K562 (cell line): ENCODE measurements at regions not wholly inside any gene's neighbourhood (a gene's known extent, or its start where the extent isn't known, plus 50 kb on each side); places are given as distances from the start of the nearest gene placed in this dataset.

Experiments
- ATAC-seq: fragments of 200-7000 bp; cut with Tn5 transposase; 3 replicates; pipeline ENCODE4 v1.9.1; 2020; ENCODE audit warnings: moderate library complexity
- BruUV-seq: library from RNA; stranded (reverse); fragments of 400-500 nt; replicated peaks from 2 replicates; lab custom pipeline; 2021; lab: Mats Ljungman, UMichigan
- CTCF ChIA-PET: fragments of 300-600 bp; formaldehyde crosslinking; extraction: SDS; loops from one replicate; lab custom pipeline; 2021; ENCODE audit warnings: low intra/inter-chr PET ratio; lab: Yijun Ruan, JAX
- POLR2A ChIA-PET: fragments of 300-600, 350-650 bp; sonication (Branson Sonifier 250); formaldehyde crosslinking; extraction: SDS; loops from one replicate; lab custom pipeline; 2021; ENCODE audit warnings: antibody characterized with exemption, inconsistent platforms; lab: Yijun Ruan, JAX
- DNase-seq, 4 experiments: peaks; one replicate each; pipeline versions ENCODE4 v3.0.0 to v3.0.0-alpha.2; 2011 to 2018; ENCODE audit warnings: low spot score in 3 of 4, mixed read lengths in 3 of 4; ENCODE audit errors: extremely low read depth in 1 of 4
- FAIRE-seq: peaks from 2 replicates; lab custom pipeline; 2011; peaks lifted over from hg19 to GRCh38; lab: Jason Lieb, UNC
- H2AFZ ChIP-seq: 2 replicates; pipeline ENCODE4 v1.6.0; 2011; ENCODE audit warnings: low read depth, low read length, control low read depth, inconsistent platforms
- H3K27ac ChIP-seq: fragments of 200-600 bp; 3 replicates; pipeline ENCODE4 v1.8.0; 2011; ENCODE audit warnings: low read depth, mild to moderate bottlenecking, control low read depth, inconsistent platforms, low read length, moderate library complexity, mixed read lengths; ENCODE audit errors: extremely low read depth
- H3K27me3 ChIP-seq, 2 experiments: fragments of 300-600 bp in 1 of 2; 2 replicates in 1 of 2; 3 replicates in 1 of 2; pipeline versions ENCODE4 v1.6.0 to v1.8.0; 2011; ENCODE audit warnings: inconsistent platforms in 2 of 2, low read length in 2 of 2, mild to moderate bottlenecking in 1 of 2, mixed read lengths in 1 of 2, moderate library complexity in 1 of 2; ENCODE audit not compliant: control insufficient read depth in 2 of 2, insufficient read depth in 2 of 2
- H3K36me3 ChIP-seq: fragments of 300-600 bp; 3 replicates; pipeline ENCODE4 v1.8.0; 2011; ENCODE audit warnings: mild to moderate bottlenecking, low read length, inconsistent platforms; ENCODE audit not compliant: control insufficient read depth, insufficient read depth
- H3K4me1 ChIP-seq, 2 experiments: fragments of 200-600 bp in 1 of 2; replicated peaks in 1 of 2; 2 replicates in 1 of 2; 3 replicates in 1 of 2; pipeline versions ENCODE4 v1.5.1 to v1.8.0; 2011; ENCODE audit warnings: inconsistent platforms in 2 of 2, low read length in 2 of 2, mild to moderate bottlenecking in 1 of 2, mixed read lengths in 1 of 2, moderate library complexity in 1 of 2; ENCODE audit not compliant: control insufficient read depth in 2 of 2, insufficient read depth in 2 of 2
- H3K4me2 ChIP-seq: 2 replicates; pipeline ENCODE4 v1.6.1; 2011; ENCODE audit warnings: low read length, control low read depth, inconsistent platforms, mixed read lengths; ENCODE audit not compliant: insufficient read depth
- H3K4me3 ChIP-seq: fragments of 200-600 bp; sonication (generic), shearing (Covaris generic); 2 replicates; pipeline ENCODE4 v1.5.1; 2016; ENCODE audit warnings: control low read depth, inconsistent platforms
- H3K79me2 ChIP-seq: fragments of 200-600 bp; 3 replicates; pipeline ENCODE4 v1.8.0; 2011; ENCODE audit warnings: low read length, inconsistent platforms; ENCODE audit not compliant: control insufficient read depth, insufficient read depth
- H3K9ac ChIP-seq, 2 experiments: 2 replicates each; pipeline versions ENCODE4 v1.6.0 to v1.6.1; 2011; ENCODE audit warnings: low read depth in 2 of 2, low read length in 2 of 2, control low read depth in 1 of 2, inconsistent platforms in 1 of 2, mild to moderate bottlenecking in 1 of 2, mixed read lengths in 1 of 2; ENCODE audit not compliant: insufficient read depth in 1 of 2
- H3K9me1 ChIP-seq: one replicate; pipeline ENCODE4 v1.6.0; 2011; ENCODE audit warnings: inconsistent platforms, mild to moderate bottlenecking, low read length, moderate library complexity; ENCODE audit not compliant: control insufficient read depth, insufficient read depth
- H3K9me3 ChIP-seq: replicated peaks from 2 replicates; pipeline ENCODE4 v1.5.1; 2011; ENCODE audit warnings: low read depth, low read length, inconsistent platforms; ENCODE audit not compliant: control insufficient read depth, insufficient read depth
- H4K20me1 ChIP-seq: replicated peaks from 2 replicates; pipeline ENCODE4 v1.6.1; 2011; ENCODE audit warnings: low read length, inconsistent platforms, mixed read lengths; ENCODE audit not compliant: control insufficient read depth, insufficient read depth
- CC2D1A ChIP-seq: fragments of 450-650 bp; IDR thresholded peaks from 2 replicates; pipeline ENCODE4 v1.6.1; 2017; ENCODE audit warnings: mild to moderate bottlenecking
- HOXB6 ChIP-seq: fragments of 250-450 bp; sonication (Bioruptor Pico); IDR thresholded peaks from 2 replicates; pipeline ENCODE4 v1.5.1; 2022; ENCODE audit warnings: mild to moderate bottlenecking, borderline replicate concordance
- ZNF174 ChIP-seq: fragments of 250-450 bp; sonication (Bioruptor Pico); IDR thresholded peaks from 2 replicates; pipeline ENCODE4 v1.4.0; 2020; ENCODE audit warnings: mild to moderate bottlenecking
- WGBS: fragments of 100-300 bp; shearing (Covaris generic); methylation state at CpG from one replicate; pipeline ENCODE4 v1.1.6; 2016; ENCODE audit warnings: low coverage, mixed read lengths; ENCODE audit not compliant: insufficient coverage; ENCODE audit errors: missing lambda C conversion rate; 5-methylcytosine and 5-hydroxymethylcytosine counted together
- in situ Hi-C: fragments of 300-500 bp; cut with MboI; formaldehyde crosslinking; loops from 4 replicates; pipeline ENCODE4 v1.15.0; 2018; ENCODE audit warnings: inconsistent platforms, mixed read lengths
- intact Hi-C: fragments of 100-400 bp; cut with micrococcal nuclease; formaldehyde crosslinking; loops from 2 replicates; pipeline ENCODE4 v1.14.2; 2022
- TF ChIP-seq, protein P1 (sequence below): sonication (generic); formaldehyde crosslinking; IDR thresholded peaks from 2 replicates; pipeline ENCODE4 v1.8.0; 2023; ENCODE audit warnings: mild to moderate bottlenecking, missing genetic modification reagents
- TF ChIP-seq, protein P2 (sequence below): fragments of 250-450 bp; sonication (Bioruptor Pico); IDR thresholded peaks from 2 replicates; pipeline ENCODE4 v1.8.0; 2021; ENCODE audit warnings: moderate library complexity, mild to moderate bottlenecking, inconsistent platforms

DNA sequence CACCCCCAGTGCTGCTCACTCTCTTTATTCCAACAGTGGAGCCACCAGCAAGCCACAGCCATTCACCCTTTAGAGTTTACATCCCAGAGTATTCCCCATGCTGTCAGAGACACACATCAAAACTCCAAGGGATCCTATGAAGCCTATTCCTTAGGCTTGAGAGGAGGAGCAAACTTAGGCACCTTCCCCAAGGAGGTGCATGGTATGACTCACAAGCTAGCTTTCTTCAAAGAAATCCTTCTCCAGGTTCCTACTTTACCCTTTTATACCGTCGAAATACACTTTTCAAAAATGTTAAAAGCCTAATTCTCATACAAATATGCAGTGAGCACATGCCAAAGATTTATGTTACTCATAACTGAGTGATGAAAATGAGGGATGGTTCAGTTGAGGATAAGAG is 175.4 kb downstream of the ETNK1 start:
- Histone ChIP-seq H3K4me1 (no peaks in the 10 kb centered on the region), H3K9me1 (no peaks in the 10 kb centered on the region), H3K27ac (no peak overlapping the region), H3K27me3 (no peaks in the 10 kb centered on the region; a peak in 1 of 5 replicates), H3K4me2 (no peak overlapping the region), H3K9me3 (no peaks in the 10 kb centered on the region), H3K79me2 (no peaks in the 10 kb centered on the region), H4K20me1 (no peaks in the 10 kb centered on the region), H3K36me3 (no peaks in the 10 kb centered on the region), H3K9ac (no peak overlapping the region), H2AFZ (no peak overlapping the region), H3K4me3 (no peak overlapping the region)
- no TSS peak for BruUV-seq
- ATAC-seq (no peak), DNase-seq (no peak), FAIRE-seq (no peak)
- WGBS: 0% methylated on average over 2 of the region's 2 CpGs
- in situ Hi-C loops: no loop called here
- ChIA-PET CTCF (no interaction called here), POLR2A (no interaction called here)
- intact Hi-C loops: no loop called here
- no peak for TF ChIP-seq HOXB6
- TF ChIP-seq, protein P1, sequence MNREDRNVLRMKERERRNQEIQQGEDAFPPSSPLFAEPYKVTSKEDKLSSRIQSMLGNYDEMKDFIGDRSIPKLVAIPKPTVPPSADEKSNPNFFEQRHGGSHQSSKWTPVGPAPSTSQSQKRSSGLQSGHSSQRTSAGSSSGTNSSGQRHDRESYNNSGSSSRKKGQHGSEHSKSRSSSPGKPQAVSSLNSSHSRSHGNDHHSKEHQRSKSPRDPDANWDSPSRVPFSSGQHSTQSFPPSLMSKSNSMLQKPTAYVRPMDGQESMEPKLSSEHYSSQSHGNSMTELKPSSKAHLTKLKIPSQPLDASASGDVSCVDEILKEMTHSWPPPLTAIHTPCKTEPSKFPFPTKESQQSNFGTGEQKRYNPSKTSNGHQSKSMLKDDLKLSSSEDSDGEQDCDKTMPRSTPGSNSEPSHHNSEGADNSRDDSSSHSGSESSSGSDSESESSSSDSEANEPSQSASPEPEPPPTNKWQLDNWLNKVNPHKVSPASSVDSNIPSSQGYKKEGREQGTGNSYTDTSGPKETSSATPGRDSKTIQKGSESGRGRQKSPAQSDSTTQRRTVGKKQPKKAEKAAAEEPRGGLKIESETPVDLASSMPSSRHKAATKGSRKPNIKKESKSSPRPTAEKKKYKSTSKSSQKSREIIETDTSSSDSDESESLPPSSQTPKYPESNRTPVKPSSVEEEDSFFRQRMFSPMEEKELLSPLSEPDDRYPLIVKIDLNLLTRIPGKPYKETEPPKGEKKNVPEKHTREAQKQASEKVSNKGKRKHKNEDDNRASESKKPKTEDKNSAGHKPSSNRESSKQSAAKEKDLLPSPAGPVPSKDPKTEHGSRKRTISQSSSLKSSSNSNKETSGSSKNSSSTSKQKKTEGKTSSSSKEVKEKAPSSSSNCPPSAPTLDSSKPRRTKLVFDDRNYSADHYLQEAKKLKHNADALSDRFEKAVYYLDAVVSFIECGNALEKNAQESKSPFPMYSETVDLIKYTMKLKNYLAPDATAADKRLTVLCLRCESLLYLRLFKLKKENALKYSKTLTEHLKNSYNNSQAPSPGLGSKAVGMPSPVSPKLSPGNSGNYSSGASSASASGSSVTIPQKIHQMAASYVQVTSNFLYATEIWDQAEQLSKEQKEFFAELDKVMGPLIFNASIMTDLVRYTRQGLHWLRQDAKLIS: no peak
- TF ChIP-seq ZNF174 (CRISPR knock-in tag): no peak
- no peak for TF ChIP-seq CC2D1A
- TF ChIP-seq, protein P2, sequence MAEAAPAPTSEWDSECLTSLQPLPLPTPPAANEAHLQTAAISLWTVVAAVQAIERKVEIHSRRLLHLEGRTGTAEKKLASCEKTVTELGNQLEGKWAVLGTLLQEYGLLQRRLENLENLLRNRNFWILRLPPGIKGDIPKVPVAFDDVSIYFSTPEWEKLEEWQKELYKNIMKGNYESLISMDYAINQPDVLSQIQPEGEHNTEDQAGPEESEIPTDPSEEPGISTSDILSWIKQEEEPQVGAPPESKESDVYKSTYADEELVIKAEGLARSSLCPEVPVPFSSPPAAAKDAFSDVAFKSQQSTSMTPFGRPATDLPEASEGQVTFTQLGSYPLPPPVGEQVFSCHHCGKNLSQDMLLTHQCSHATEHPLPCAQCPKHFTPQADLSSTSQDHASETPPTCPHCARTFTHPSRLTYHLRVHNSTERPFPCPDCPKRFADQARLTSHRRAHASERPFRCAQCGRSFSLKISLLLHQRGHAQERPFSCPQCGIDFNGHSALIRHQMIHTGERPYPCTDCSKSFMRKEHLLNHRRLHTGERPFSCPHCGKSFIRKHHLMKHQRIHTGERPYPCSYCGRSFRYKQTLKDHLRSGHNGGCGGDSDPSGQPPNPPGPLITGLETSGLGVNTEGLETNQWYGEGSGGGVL (CRISPR knock-in tag): no peak
